HG03039 (cell line): ENCODE measurements at regions not wholly inside any gene's neighbourhood (a gene's known extent, or its start where the extent isn't known, plus 50 kb on each side); places are given as distances from the start of the nearest gene placed in this dataset.

Experiments used
- ATAC-seq: cut with Tn5 transposase; IDR thresholded peaks from one replicate; pipeline ENCODE4 v1.9.1; 2021; ENCODE audit warnings: mild to moderate bottlenecking, moderate library complexity; ENCODE audit not compliant: unreplicated experiment

DNA sequence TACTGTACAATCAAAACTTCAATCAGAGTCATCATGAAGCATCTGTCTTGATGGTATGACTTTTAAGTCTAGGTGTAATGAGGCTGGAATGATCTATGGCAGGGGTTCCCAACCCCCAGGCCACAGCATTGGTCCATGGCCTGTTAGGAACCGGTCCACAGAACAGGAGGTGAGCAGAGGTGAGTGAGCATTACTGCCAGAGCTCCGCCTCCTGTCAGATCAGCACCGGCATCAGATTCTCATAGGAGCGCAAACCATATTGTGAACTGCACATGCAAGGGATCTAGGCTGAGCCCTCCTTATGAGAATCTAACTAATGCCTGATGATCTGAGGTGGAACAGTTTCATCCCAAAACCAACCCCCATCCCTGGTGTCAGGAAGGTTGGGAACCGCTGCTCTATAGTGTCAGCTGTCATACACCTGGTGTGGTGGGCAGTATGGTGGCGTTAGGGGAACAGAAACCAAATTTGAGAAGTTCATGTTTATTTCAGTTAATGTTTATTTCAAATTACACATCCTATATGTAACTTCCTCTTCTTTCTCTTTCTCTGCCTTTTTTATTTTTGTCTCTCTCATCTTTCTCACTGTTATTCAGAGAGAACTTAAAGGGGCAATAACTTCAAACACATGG lies 432.6 kb downstream of the TNS3 start:
- ATAC-seq, result no peak

DNA sequence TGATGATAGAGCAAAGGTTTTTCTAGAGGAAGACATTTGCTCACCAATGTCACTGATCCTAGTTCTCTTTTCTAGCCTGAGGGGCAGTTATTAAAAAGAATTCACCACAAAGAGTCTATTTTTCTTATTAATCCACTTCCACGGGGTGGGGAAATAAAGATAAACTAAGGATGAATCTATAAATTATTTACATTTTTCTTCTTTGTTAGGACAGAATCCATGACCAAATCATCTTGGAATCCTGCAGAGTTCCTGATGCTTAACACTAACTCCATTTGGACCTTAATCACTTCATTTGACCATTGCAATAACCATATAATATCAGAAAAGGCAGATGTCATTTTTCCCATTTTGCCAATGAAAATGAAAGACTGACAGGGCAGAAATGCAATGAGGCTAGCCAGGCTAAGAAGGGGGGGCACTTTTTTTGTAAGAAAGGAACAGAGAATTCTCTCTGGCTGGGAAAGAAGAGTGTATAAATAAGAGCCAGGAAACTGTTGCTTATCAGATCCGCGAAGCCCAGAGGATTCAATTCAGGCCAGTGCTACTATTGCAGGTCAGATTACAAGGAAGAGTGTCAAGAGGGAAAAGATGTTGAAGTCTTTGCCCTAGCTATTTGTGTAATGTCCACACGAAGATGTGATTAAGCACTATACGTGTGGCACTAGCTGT lies 433.2 kb downstream of the TNS3 start:
- ATAC-seq, result no peak

DNA sequence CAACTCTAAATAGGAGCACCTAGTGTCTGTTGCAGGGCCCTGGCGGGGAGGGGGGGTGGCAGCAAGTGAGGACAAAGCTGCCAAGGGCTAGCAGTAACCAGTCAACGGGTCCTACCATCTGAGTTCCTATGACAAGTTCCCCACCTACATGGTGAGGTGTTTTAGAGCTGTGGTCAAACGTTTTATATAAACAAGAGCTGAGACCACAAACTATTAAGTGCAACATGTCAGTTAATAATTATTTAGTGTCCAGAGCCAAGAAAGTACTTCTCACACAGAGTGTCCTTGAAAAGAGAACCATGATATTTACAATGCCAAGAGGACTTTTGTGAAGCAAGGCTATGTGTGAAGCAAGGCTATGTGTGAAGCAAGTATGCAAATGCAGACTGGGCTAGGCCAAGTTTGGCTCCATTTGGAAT lies 434.7 kb downstream of the TNS3 start:
- ATAC-seq, result no peak

- ATAC-seq, result no peak
Observed at GRCh38 chr7:47145982-47146381, 435.9 kb downstream of the TNS3 start.

GRCh38 chr7:47145186-47145725 lies 436.7 kb downstream of the TNS3 start:
- no peak for ATAC-seq

- ATAC-seq, result no peak
Observed at GRCh38 chr7:47143339-47143738, 438.6 kb downstream of the TNS3 start.

- no peak for ATAC-seq
Observed at GRCh38 chr7:47142867-47143175, 439.1 kb downstream of the TNS3 start.

- ATAC-seq, result no peak
Observed at GRCh38 chr7:47142169-47142866, 439.6 kb downstream of the TNS3 start.

DNA sequence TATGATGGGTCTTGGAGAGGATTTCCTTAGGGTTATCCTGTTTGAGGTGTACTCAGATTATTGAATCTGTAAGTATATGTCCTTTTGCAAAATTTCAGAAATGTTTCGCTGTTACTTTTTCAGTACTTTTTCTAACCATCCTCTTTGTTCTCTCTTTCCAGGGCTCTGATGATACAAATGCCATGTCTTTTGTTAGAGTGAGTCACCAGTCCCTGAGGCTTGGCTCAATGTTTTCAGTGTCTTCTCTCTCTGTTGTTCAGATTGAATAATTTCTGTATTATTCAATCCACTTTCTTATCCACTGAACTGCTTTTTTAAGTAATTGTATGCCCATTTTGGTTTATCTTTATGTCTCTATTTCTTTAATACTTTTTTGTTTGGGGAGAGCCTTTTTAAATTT lies 449.4 kb downstream of the TNS3 start:
- no peak for ATAC-seq

- no peak for ATAC-seq
Observed at GRCh38 chr7:47128700-47129099, 453.2 kb downstream of the TNS3 start.

- no peak for ATAC-seq
Observed at GRCh38 chr7:47125529-47125928, 456.4 kb downstream of the TNS3 start.

DNA sequence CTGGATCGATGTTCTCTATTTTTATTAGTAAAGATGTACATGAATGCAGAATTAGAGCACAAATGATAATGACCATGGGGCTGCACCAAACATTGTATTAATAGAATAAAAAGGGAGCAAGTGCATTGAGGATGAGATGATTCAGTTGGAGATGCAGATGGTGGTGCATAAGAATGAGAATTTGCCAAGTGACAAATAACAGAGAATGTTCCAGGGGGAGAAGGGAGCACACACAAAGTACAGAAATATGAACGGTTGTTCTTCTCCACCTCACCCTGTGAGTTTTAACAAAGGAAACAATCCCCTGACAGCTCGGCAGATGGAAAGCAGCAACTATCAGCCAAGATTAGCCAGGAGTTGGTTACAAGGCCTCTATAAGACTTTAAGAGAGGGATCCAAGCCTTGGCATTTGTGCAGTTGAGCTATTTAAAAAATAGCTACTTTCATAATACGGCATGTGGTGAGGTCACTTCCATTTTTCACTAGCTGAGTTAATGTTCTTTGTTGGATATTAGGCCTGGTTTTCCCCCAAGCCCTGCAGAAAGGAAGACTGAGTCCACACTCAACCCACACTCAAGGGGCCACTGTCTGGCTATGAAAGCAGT lies 462.5 kb downstream of the TNS3 start:
- no peak for ATAC-seq

DNA sequence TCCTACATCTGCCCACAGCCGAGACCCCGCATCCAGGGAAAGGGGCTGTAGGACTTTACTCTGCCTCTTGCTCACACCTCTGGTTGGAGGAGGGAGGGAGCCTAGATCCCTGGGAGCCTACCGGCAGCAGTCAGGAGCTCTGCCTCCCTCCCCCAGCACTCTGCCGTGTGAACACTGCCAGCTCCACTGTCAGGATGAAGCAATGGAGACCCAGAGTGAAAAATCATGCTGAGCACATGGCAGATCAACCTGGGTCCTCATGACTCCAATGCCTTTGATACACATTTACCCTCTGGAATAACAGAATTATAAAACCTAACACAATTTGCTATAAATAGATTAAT lies 477.7 kb downstream of the TNS3 start:
- ATAC-seq, result no peak

DNA sequence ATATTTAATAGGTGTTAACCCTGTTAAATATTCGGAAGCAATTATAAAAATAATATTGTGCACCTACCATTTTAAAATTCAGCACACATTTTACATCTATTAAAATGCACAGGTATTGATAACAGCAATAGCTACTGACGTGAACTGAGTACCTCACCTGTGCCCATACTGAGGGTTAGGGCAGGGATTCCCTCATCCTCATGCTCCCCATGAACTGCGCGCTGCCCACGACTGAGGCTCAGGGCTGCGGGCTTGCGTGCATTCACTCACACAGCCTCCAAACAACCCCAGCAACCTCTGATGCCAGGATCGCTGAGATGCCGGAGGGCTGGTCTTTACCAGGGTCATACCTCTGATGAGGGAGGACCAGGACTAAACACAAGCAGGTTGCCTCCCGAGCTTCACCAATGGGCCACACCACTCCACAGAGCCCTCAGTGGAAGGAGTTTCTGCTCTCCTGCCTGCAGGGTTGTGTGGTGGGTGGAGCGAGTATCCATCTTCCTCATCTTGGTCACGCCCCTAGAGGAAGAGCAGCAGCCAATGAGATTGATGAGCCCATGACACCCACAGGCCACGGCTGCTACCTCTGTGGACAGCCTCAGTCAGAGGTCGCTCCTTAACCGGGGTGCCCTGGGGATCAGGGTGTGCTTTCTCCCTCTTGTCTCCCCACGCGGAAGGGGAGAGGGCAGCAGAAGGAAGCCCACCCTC lies 478.3 kb downstream of the TNS3 start:
- ATAC-seq, result no peak

DNA sequence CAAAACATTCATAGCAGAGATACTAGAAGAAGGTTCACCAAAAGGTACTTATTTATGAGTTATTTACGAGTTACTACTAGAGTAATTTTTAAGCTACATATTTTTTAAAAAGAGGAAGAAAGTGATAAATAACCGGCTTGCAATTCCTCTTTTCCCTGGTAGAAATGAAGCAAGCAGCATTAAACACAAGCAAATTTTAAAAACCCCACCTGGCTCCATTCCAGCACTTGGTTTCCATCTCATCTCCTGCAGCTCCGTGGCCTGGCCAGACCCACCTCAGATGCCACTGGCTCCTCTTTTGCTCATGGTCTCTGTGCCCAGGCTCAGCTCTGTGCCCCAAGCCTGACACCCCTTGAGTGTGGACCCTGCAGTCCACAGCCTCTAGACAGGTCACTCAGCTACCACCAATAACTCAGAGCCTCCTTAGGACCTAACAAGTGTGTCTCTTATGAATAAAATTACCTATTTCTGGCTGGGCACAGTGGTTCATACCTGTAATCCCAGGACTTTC lies 479.5 kb downstream of the TNS3 start:
- no peak for ATAC-seq

- ATAC-seq, result no peak
Observed at GRCh38 chr7:47100817-47101435, 481.0 kb downstream of the TNS3 start.

- no peak for ATAC-seq
Observed at GRCh38 chr7:47100148-47100816, 481.6 kb downstream of the TNS3 start.

DNA sequence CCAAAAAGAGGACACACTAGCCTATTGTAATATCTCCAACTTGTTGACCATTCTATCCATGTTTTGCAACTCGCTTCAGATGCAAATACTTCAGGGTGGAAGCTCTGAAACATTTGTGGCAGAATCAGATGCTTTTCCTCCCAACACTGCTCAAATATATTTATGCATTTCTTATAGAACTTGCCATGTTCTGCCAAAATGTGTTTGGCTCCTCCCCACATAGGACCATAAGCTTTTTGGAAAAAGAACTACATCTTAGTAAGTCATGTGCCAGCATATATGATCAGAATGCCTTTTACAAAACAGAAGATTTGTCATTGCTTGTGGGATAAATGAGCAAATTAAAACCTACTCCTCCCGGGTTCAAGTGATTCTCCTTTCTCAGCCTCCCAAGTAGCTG lies 484.5 kb downstream of the TNS3 start:
- ATAC-seq, result no peak

GRCh38 chr7:47095946-47096345 lies 486.0 kb downstream of the TNS3 start:
- ATAC-seq, result no peak

DNA sequence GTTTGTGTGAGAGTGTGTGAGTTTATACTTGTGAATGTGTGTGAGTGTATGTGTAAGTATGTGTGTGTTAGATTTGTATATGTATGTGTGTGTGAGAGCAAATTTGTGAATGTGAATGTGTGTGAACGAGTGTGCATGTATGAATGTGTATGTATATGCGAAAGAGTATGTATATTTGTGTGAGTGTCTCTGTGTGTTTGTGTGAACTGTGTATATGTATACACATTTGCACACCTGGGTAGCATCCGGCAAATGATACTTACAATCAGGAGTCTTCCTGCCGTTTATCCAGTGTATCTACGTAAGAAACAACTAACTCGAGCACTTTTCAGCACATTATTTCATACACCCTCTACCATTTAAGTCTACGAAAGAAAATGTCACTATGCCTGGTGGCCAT lies 487.4 kb downstream of the TNS3 start:
- ATAC-seq, result no peak
